ENCODE measurements at regions not wholly inside any gene's neighbourhood (a gene's known extent, or its start where the extent isn't known, plus 50 kb on each side); places are given as distances from the start of the nearest gene placed in this dataset.
"Not testable (repeated sequence)": the region's sequence is repeated elsewhere in the genome, so short reads cannot be mapped to it uniquely, and the experiment has no call there.

DNA sequence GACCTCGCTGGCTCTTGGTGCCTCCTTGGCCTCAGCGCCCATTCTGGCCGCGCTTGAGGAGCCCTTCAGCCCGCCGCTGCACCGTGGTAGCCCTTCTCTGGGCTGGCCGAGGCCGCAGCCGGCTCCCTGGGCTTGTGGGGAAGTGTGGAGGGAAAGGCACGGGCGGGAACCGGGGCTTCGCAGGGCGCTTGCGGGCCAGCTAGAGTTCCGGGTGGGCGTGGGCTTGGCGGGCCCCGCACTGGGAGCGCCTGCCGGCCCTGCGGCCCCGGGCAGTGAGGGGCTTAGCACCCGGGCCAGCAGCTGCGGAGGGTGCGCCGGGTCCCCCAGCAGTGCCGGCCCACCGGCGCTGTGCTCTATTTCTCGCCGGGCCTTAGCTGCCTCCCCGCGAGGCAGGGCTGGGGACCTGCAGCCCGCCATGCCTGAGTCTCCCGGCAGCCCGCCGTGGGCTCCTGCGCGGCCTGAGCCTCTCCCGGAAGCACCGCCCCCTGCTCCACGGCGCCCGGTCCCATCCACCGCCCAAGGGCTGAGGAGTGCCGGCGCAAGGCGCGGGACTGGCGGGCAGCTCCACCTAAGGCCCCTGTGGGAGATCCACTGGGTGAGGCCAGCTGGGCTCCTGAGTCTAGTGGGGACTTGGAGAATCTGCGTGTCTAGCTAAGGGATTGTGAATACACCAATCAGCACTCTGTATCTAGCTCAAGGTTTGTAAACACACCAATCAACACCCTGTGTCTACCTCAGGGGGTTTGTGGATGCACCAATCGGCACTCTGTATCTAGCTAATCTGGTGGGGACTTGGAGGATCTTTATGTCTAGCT, 141.1 kb downstream of the SLCO4C1 start:
- TF ChIP-seq, protein P1, sequence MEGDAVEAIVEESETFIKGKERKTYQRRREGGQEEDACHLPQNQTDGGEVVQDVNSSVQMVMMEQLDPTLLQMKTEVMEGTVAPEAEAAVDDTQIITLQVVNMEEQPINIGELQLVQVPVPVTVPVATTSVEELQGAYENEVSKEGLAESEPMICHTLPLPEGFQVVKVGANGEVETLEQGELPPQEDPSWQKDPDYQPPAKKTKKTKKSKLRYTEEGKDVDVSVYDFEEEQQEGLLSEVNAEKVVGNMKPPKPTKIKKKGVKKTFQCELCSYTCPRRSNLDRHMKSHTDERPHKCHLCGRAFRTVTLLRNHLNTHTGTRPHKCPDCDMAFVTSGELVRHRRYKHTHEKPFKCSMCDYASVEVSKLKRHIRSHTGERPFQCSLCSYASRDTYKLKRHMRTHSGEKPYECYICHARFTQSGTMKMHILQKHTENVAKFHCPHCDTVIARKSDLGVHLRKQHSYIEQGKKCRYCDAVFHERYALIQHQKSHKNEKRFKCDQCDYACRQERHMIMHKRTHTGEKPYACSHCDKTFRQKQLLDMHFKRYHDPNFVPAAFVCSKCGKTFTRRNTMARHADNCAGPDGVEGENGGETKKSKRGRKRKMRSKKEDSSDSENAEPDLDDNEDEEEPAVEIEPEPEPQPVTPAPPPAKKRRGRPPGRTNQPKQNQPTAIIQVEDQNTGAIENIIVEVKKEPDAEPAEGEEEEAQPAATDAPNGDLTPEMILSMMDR (IDR thresholded peaks at IDR 0.05; ENCODE audit: insufficient read depth, low read length, poor library complexity, severe bottlenecking): not testable (repeated sequence)
- not testable (repeated sequence) for TF ChIP-seq EZH2phosphoT487 (conservative IDR thresholded peaks at IDR 0.05; ENCODE audit: low read length)

All from SU-DHL-6 (cell line).